PFSK-1 (cell line): ENCODE measurements at regions not wholly inside any gene's neighbourhood (a gene's known extent, or its start where the extent isn't known, plus 50 kb on each side); places are given as distances from the start of the nearest gene placed in this dataset.

Experiments
- FOXP2 ChIP-seq: optimal IDR thresholded peaks from 2 replicates; pipeline ENCODE3; 2011; ENCODE audit warnings: borderline replicate concordance, control low read depth, inconsistent platforms; ENCODE audit not compliant: insufficient read depth; ENCODE audit errors: extremely low read length, extremely low read depth
- POLR2AphosphoS5 ChIP-seq: IDR thresholded peaks from 2 replicates; pipeline ENCODE4 v1.6.1; 2012; ENCODE audit warnings: low read depth, mild to moderate bottlenecking, control low read depth, low read length, moderate library complexity
- REST ChIP-seq, 2 experiments: IDR thresholded peaks; 2 replicates each; pipeline versions ENCODE4 v1.6.1 to v1.8.0; 2011 to 2012; ENCODE audit warnings: low read depth in 2 of 2, low read length in 2 of 2, control low read depth in 1 of 2, inconsistent platforms in 1 of 2, mild to moderate bottlenecking in 1 of 2, moderate library complexity in 1 of 2; ENCODE audit not compliant: insufficient read depth in 1 of 2
- SIN3A ChIP-seq: IDR thresholded peaks from 2 replicates; pipeline ENCODE4 v1.6.1; 2012; ENCODE audit warnings: mild to moderate bottlenecking, low read length, moderate library complexity, borderline replicate concordance; ENCODE audit not compliant: insufficient read depth
- TAF1 ChIP-seq: IDR thresholded peaks from 2 replicates; pipeline ENCODE4 v1.6.1; 2012; ENCODE audit warnings: low read length, control low read depth, borderline replicate concordance; ENCODE audit not compliant: insufficient read depth

GRCh38 chr10:130878131-130878530 is 433.4 kb downstream of the TCERG1L start:
- TF ChIP-seq POLR2AphosphoS5 = no peak
- TF ChIP-seq REST (IDR thresholded peaks at IDR 0.05; ENCODE audit: insufficient read depth in 1 of 2, low read depth in 2 of 2, low read length in 2 of 2) = no peak
- TF ChIP-seq SIN3A = no peak
- TF ChIP-seq TAF1 = no peak
- TF ChIP-seq FOXP2 = no peak

- no peak for TF ChIP-seq TAF1
- TF ChIP-seq FOXP2 = no peak
- TF ChIP-seq POLR2AphosphoS5 = no peak
- no peak for TF ChIP-seq REST (IDR thresholded peaks at IDR 0.05; ENCODE audit: insufficient read depth in 1 of 2, low read depth in 2 of 2, low read length in 2 of 2)
- TF ChIP-seq SIN3A = no peak
Measured at GRCh38 chr10:130882906-130883305, 428.6 kb downstream of the TCERG1L start.

- no peak for TF ChIP-seq FOXP2
- no peak for TF ChIP-seq TAF1
Measured at GRCh38 chr10:130884456-130884855, 427.1 kb downstream of the TCERG1L start.

GRCh38 chr10:130885021-130885655 is 426.4 kb downstream of the TCERG1L start:
- TF ChIP-seq REST (IDR thresholded peaks at IDR 0.05; ENCODE audit: insufficient read depth in 1 of 2, low read depth in 2 of 2, low read length in 2 of 2) (no peak), POLR2AphosphoS5 (no peak), SIN3A (no peak), TAF1 (no peak), FOXP2 (no peak)

- TF ChIP-seq SIN3A (no peak), POLR2AphosphoS5 (no peak), TAF1 (no peak), FOXP2 (no peak), REST (IDR thresholded peaks at IDR 0.05; ENCODE audit: insufficient read depth in 1 of 2, low read depth in 2 of 2, low read length in 2 of 2) (no peak)
Measured at GRCh38 chr10:130887170-130887569, 424.4 kb downstream of the TCERG1L start.
